GM19397 (cell line): ENCODE measurements at regions not wholly inside any gene's neighbourhood (a gene's known extent, or its start where the extent isn't known, plus 50 kb on each side); places are given as distances from the start of the nearest gene placed in this dataset.
"Not testable (repeated sequence)": the region's sequence is repeated elsewhere in the genome, so short reads cannot be mapped to it uniquely, and the experiment has no call there.

Experiments
- ATAC-seq: cut with Tn5 transposase; IDR thresholded peaks from one replicate; pipeline ENCODE4 v1.9.1; 2021; ENCODE audit warnings: mild to moderate bottlenecking, moderate library complexity; ENCODE audit not compliant: unreplicated experiment

- ATAC-seq: no peak
Observed at GRCh38 chr3:71964170-71964569, 179.2 kb upstream of the PROK2 start.

GRCh38 chr3:71962561-71963240 is 177.8 kb upstream of the PROK2 start:
- no peak for ATAC-seq

GRCh38 chr3:71961891-71962290 is 176.9 kb upstream of the PROK2 start:
- no peak for ATAC-seq

- ATAC-seq: no peak
Observed at GRCh38 chr3:71961378-71961777, 176.4 kb upstream of the PROK2 start.

- ATAC-seq: no peak
Observed at GRCh38 chr3:71958533-71958932, 173.6 kb upstream of the PROK2 start.

GRCh38 chr3:71956716-71957115 is 171.8 kb upstream of the PROK2 start:
- no peak for ATAC-seq

GRCh38 chr3:71956069-71956340 is 171.1 kb upstream of the PROK2 start:
- ATAC-seq: no peak

GRCh38 chr3:71955240-71956068 is 170.5 kb upstream of the PROK2 start:
- ATAC-seq: no peak

- no peak for ATAC-seq
Observed at GRCh38 chr3:71951842-71952241, 166.9 kb upstream of the PROK2 start.

GRCh38 chr3:71951361-71951760 is 166.4 kb upstream of the PROK2 start:
- ATAC-seq: no peak

- no peak for ATAC-seq
Observed at GRCh38 chr3:71949442-71949841, 164.5 kb upstream of the PROK2 start.

- no peak for ATAC-seq
Observed at GRCh38 chr3:71944482-71945065, 159.6 kb upstream of the PROK2 start.

- ATAC-seq: no peak
Observed at GRCh38 chr3:71942432-71943187, 157.7 kb upstream of the PROK2 start.

GRCh38 chr3:71940486-71940885 is 155.5 kb upstream of the PROK2 start:
- ATAC-seq: no peak

- not testable (repeated sequence) for ATAC-seq
Observed at GRCh38 chr3:71938081-71938480, 153.1 kb upstream of the PROK2 start.

GRCh38 chr3:71936681-71937080 is 151.7 kb upstream of the PROK2 start:
- no peak for ATAC-seq

- no peak for ATAC-seq
Observed at GRCh38 chr3:71934520-71935270, 149.7 kb upstream of the PROK2 start.

GRCh38 chr3:71931922-71932321 is 147.0 kb upstream of the PROK2 start:
- ATAC-seq: no peak

GRCh38 chr3:71930056-71930991 is 145.4 kb upstream of the PROK2 start:
- no peak for ATAC-seq

- no peak for ATAC-seq
Observed at GRCh38 chr3:71928212-71928611, 143.3 kb upstream of the PROK2 start.
